Mesodermal cell (in vitro differentiated cells): ENCODE measurements at regions not wholly inside any gene's neighbourhood (a gene's known extent, or its start where the extent isn't known, plus 50 kb on each side); places are given as distances from the start of the nearest gene placed in this dataset.

Experiments used
- H3K27ac ChIP-seq: 2 replicates; pipeline ENCODE4 v1.7.0; 2013; ENCODE audit warnings: mild to moderate bottlenecking, low read depth, low read length, moderate library complexity; ENCODE audit not compliant: severe bottlenecking
- H3K36me3 ChIP-seq: 2 replicates; pipeline ENCODE4 v1.7.1; 2013; ENCODE audit warnings: mild to moderate bottlenecking, low read length, moderate library complexity; ENCODE audit not compliant: control insufficient read depth, insufficient read depth
- H3K4me1 ChIP-seq: one replicate; pipeline ENCODE4 v1.7.1; 2013; ENCODE audit warnings: mild to moderate bottlenecking, low read length; ENCODE audit not compliant: insufficient read depth, control insufficient read depth, poor library complexity, severe bottlenecking
- H3K4me3 ChIP-seq: 2 replicates; pipeline ENCODE4 v1.7.0; 2013; ENCODE audit warnings: low read length, control low read depth, mild to moderate bottlenecking; ENCODE audit not compliant: insufficient read depth, poor library complexity, severe bottlenecking; ENCODE audit errors: extremely low read depth
- H3K9me3 ChIP-seq: 2 replicates; pipeline ENCODE4 v1.7.1; 2013; ENCODE audit warnings: mild to moderate bottlenecking, low read length, moderate library complexity; ENCODE audit not compliant: control insufficient read depth
- WGBS, 2 experiments: methylation state at CpG; one replicate each; pipeline ENCODE4 v1.1.5; 2013; ENCODE audit warnings: missing lambda C conversion rate in 2 of 2; ENCODE audit not compliant: insufficient coverage in 2 of 2; 5-methylcytosine and 5-hydroxymethylcytosine counted together

DNA sequence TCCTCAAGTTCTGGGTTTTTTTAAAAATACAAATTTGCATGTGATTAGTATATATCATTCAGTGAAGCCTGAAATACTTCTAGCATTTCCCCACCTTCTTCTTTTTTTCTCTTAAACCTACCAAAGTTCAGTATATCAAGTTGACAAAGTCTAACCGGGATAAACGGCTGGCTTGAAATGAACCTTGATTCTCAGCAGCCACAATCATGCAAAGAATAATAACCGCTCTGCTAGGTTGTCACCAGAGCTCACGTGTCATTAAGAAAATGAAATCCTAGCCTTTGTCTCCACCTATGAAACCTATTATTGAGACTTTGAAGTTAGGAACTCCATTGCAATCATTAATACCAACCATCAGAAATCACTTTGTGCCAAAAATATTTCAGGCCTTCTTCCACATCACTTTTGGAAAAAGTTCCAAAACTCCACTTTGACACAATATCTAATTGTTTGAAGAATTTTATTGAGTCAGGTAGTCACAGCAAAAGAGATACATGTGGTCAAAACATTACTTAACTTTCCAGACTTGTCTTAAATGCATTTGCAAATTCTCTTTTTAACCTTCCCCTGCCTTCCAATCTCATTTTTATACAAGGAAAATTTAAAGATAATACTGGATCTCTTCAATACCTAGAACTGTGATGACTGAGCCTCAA, 285.6 kb upstream of the ACVR2A start:
- H3K4me3 ChIP-seq, result no peak overlapping the region
- no peaks in the 10 kb centered on the region for H3K9me3 ChIP-seq
- 90 to 94% methylated on average over 3 to 4 of the region's 4 CpGs for WGBS, 2 experiments
- H3K36me3 ChIP-seq, result no peaks in the 10 kb centered on the region
- H3K4me1 ChIP-seq, result no peaks in the 10 kb centered on the region
- H3K27ac ChIP-seq, result no peak overlapping the region

GRCh38 chr2:147558620-147559019, 286.2 kb upstream of the ACVR2A start:
- Histone ChIP-seq H3K27ac (no peak overlapping the region), H3K4me1 (no peaks in the 10 kb centered on the region), H3K36me3 (no peaks in the 10 kb centered on the region), H3K4me3 (no peak overlapping the region), H3K9me3 (no peaks in the 10 kb centered on the region)
- WGBS, 2 experiments, result no CpG with 5 or more reads among the region's 3 CpGs

DNA sequence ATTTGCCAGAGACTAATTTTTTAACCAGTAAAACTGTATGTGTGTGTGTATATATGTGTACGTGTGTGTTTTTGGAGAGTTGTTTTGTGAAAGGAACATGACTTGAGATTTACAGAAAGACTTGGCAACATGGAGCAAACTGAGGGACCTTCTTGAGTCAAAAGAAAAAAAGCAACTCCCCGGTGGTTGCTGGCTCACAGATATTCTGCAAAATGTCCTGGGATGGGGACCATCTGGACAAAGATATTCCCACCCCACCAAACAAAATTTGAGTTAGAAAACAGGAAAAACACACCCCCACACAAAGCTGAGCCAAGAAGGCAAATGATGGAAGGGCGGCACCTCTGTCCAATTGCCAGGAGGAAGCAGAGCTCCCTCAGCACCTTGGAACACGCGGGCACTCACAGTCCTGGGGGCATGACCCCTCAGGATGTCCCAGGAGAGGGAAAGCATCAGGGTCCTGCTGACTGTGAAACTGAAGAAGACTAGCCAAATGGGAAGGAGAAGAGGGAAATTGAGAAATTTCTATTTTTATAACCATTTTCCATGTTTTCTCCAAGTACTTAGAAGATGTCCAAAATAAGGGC, 290.2 kb upstream of the ACVR2A start:
- WGBS, 2 experiments, result 95 to 97% methylated on average over 4 of the region's 5 CpGs
- Histone ChIP-seq H3K4me3 (no peak overlapping the region), H3K9me3 (no peaks in the 10 kb centered on the region), H3K36me3 (no peaks in the 10 kb centered on the region), H3K4me1 (no peaks in the 10 kb centered on the region), H3K27ac (no peak overlapping the region)

- no peak overlapping the region for H3K4me3 ChIP-seq
- no peaks in the 10 kb centered on the region for H3K36me3 ChIP-seq
- H3K27ac ChIP-seq, result no peak overlapping the region
- WGBS, 2 experiments, result 81 to 91% methylated on average over 3 to 6 of the region's 6 CpGs
- H3K4me1 ChIP-seq, result no peaks in the 10 kb centered on the region
- H3K9me3 ChIP-seq, result no peaks in the 10 kb centered on the region
Observed at GRCh38 chr2:147553775-147554271, 291.0 kb upstream of the ACVR2A start.

- H3K4me1 ChIP-seq, result no peaks in the 10 kb centered on the region
- WGBS, 2 experiments, result 78% methylated on average over 1 of the region's 5 CpGs; no CpG with 5 or more reads in 1 of the 2 experiments
- H3K27ac ChIP-seq, result no peak overlapping the region
- H3K36me3 ChIP-seq, result no peaks in the 10 kb centered on the region
- no peaks in the 10 kb centered on the region for H3K9me3 ChIP-seq
- H3K4me3 ChIP-seq, result no peak overlapping the region
Observed at GRCh38 chr2:147550995-147551731, 293.7 kb upstream of the ACVR2A start.

GRCh38 chr2:147549054-147549453, 295.8 kb upstream of the ACVR2A start:
- Histone ChIP-seq H3K4me1 (no peaks in the 10 kb centered on the region), H3K9me3 (no peaks in the 10 kb centered on the region), H3K36me3 (no peaks in the 10 kb centered on the region), H3K4me3 (no peak overlapping the region), H3K27ac (no peak overlapping the region)

GRCh38 chr2:147548451-147548850, 296.4 kb upstream of the ACVR2A start:
- WGBS, 2 experiments, result no CpG with 5 or more reads among the region's 1 CpG
- H3K4me1 ChIP-seq, result no peaks in the 10 kb centered on the region
- no peaks in the 10 kb centered on the region for H3K36me3 ChIP-seq
- no peaks in the 10 kb centered on the region for H3K9me3 ChIP-seq
- H3K4me3 ChIP-seq, result no peak overlapping the region
- no peak overlapping the region for H3K27ac ChIP-seq

- WGBS, 2 experiments, result 91% methylated on average over 1 of the region's 1 CpG
- no peak overlapping the region for H3K27ac ChIP-seq
- H3K36me3 ChIP-seq, result no peaks in the 10 kb centered on the region
- no peaks in the 10 kb centered on the region for H3K9me3 ChIP-seq
- H3K4me1 ChIP-seq, result no peaks in the 10 kb centered on the region
- no peak overlapping the region for H3K4me3 ChIP-seq
Observed at GRCh38 chr2:147547440-147547839, 297.4 kb upstream of the ACVR2A start.

- Histone ChIP-seq H3K36me3 (no peaks in the 10 kb centered on the region), H3K9me3 (no peaks in the 10 kb centered on the region), H3K27ac (no peak overlapping the region), H3K4me3 (no peak overlapping the region), H3K4me1 (no peaks in the 10 kb centered on the region)
- no CpG with 5 or more reads among the region's 1 CpG for WGBS, 2 experiments
Observed at GRCh38 chr2:147546109-147546508, 298.7 kb upstream of the ACVR2A start.

DNA sequence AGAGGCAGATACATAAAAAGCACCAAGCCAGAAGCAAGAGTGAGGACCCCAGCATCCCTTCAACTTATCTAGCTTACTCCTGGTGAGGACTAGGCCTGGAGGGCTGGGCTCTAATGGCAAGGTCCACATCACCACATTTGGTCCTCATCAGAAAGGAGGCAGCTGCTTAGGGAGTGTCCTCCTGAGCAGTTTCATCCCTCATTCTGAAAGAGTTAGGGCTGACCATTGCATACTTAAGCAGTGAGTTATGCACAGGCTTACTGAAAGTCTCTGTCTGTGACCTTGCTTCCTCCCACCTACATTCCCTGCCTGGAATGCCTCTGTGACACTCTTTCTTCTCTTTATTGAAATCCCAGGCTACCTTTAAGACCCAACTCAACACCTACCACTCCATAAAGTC, 301.8 kb upstream of the ACVR2A start:
- no peak overlapping the region for H3K4me3 ChIP-seq
- H3K27ac ChIP-seq, result no peak overlapping the region
- H3K36me3 ChIP-seq, result no peaks in the 10 kb centered on the region
- H3K4me1 ChIP-seq, result no peaks in the 10 kb centered on the region
- H3K9me3 ChIP-seq, result no peaks in the 10 kb centered on the region

DNA sequence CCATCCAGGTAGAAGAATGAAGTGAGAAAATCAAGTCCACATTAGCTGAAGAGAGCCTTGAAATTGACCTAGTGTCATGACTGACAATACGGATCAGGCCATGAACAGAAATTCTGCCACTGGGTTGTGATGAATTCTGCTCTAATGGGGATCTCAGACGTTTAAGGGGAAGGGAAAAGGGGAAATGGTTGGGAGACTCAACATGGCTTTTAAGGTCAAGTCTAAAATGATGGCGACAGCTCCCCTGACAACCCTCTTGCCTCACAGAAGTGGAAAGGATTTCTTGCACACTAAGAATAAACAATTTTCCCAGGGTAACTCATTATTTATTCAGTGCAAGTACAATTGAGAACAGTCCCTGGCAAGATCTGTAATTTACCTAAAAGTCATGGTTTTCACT, 302.5 kb upstream of the ACVR2A start:
- no peak overlapping the region for H3K27ac ChIP-seq
- 86 to 92% methylated on average over 2 of the region's 3 CpGs for WGBS, 2 experiments
- no peaks in the 10 kb centered on the region for H3K4me1 ChIP-seq
- no peak overlapping the region for H3K4me3 ChIP-seq
- H3K36me3 ChIP-seq, result no peaks in the 10 kb centered on the region
- H3K9me3 ChIP-seq, result no peaks in the 10 kb centered on the region
